Right cardiac atrium (tissue), 5 donors: ENCODE measurements at regions not wholly inside any gene's neighbourhood (a gene's known extent, or its start where the extent isn't known, plus 50 kb on each side); places are given as distances from the start of the nearest gene placed in this dataset.
A peak's percentile ranks its signal among the peaks of the same experiment; 100 is the strongest.
"Not testable (repeated sequence)": the region's sequence is repeated elsewhere in the genome, so short reads cannot be mapped to it uniquely, and the experiment has no call there.

ENCODE experiments used
- ATAC-seq, 2 donors: fragments of 200-7000 bp; cut with Tn5 transposase; one replicate each; pipeline versions ENCODE4 v1.8.0 to v1.9.1; 2020; ENCODE audit warnings: moderate library complexity in 2 of 2, mild to moderate bottlenecking in 1 of 2
- DNase-seq, 3 donors: peaks; one replicate each; pipeline ENCODE4 v3.0.0-alpha.2; 2020
- H3K27ac ChIP-seq: one replicate; pipeline ENCODE4 v1.5.1; 2013; ENCODE audit warnings: mild to moderate bottlenecking, low read length, control low read depth, moderate library complexity
- H3K27me3 ChIP-seq: one replicate; pipeline ENCODE4 v1.6.1; 2013; ENCODE audit not compliant: control insufficient read depth, insufficient read depth
- H3K4me1 ChIP-seq: one replicate; pipeline ENCODE4 v1.6.1; 2013; ENCODE audit warnings: low read length; ENCODE audit not compliant: control insufficient read depth, insufficient read depth
- H3K4me3 ChIP-seq: one replicate; pipeline ENCODE4 v1.5.1; 2013; ENCODE audit warnings: low read length, control low read depth
- H3K9me3 ChIP-seq: one replicate; pipeline ENCODE4 v1.6.1; 2013; ENCODE audit warnings: low read length; ENCODE audit not compliant: control insufficient read depth
- WGBS: extraction: QIAGEN DNeasy Blood & Tissue Kit; methylation state at CpG from one replicate; pipeline ENCODE4 v1.1.7; 2013; 5-methylcytosine and 5-hydroxymethylcytosine counted together
- intact Hi-C, 4 donors: fragments of 100-400 bp; cut with DNase I; formaldehyde crosslinking; loops; one replicate each; pipeline versions ENCODE4 v1.11.0 to v1.14.0; 2022 to 2023
- donor health status: healthy with polysubstance abuse.
- donor health status: DM: no; HTN: yes; CAD: no.
- donor health status: DM: no; HTN: no; CAD: no.
- donor health status: DM: no; HTN: yes; CAD: no; lungs with severe emphysema.
- donor health status: DM: yes; HTN: yes; CAD: no.

- H3K27me3 ChIP-seq: no peaks in the 10 kb centered on the region
- H3K4me1 ChIP-seq: no peaks in the 10 kb centered on the region
- 40% methylated on average over 5 of the region's 5 CpGs for WGBS
- no peaks in the 10 kb centered on the region for H3K9me3 ChIP-seq
- no peak for DNase-seq
- no peak overlapping the region for H3K27ac ChIP-seq
- no peak for ATAC-seq
- no peak overlapping the region for H3K4me3 ChIP-seq
- intact Hi-C loops: no loop called here
These were observed 129.5 kb upstream of the PCGF5 start for GRCh38 chr10:91090761-91091529.

- WGBS: 90% methylated on average over 2 of the region's 2 CpGs
- intact Hi-C loops: no loop called here
- Histone ChIP-seq H3K27me3 (no peaks in the 10 kb centered on the region), H3K27ac (no peak overlapping the region), H3K4me3 (no peak overlapping the region), H3K9me3 (no peaks in the 10 kb centered on the region), H3K4me1 (no peaks in the 10 kb centered on the region)
- ATAC-seq: no peak
- no peak for DNase-seq
These were observed 128.7 kb upstream of the PCGF5 start for GRCh38 chr10:91091780-91092179.

- H3K9me3 ChIP-seq: no peaks in the 10 kb centered on the region
These were observed 124.2 kb upstream of the PCGF5 start for GRCh38 chr10:91096274-91096673.

GRCh38 chr10:91097313-91097712 is 123.2 kb upstream of the PCGF5 start:
- ATAC-seq: no peak
- intact Hi-C loops: no loop called here

More at GRCh38 chr10:91096274-91096673, 124.2 kb upstream of the PCGF5 start:
- ATAC-seq (no peak), DNase-seq (no peak)
- Histone ChIP-seq H3K4me1 (no peaks in the 10 kb centered on the region), H3K27me3 (no peaks in the 10 kb centered on the region), H3K4me3 (no peak overlapping the region), H3K27ac (no peak overlapping the region)
- WGBS: 69% methylated on average over 3 of the region's 3 CpGs
- intact Hi-C loops: no loop called here

GRCh38 chr10:91098021-91098420 is 122.4 kb upstream of the PCGF5 start:
- DNase-seq, H3K9me3 ChIP-seq, H3K4me3 ChIP-seq, ATAC-seq, H3K27me3 ChIP-seq, H3K27ac ChIP-seq, H3K4me1 ChIP-seq, intact Hi-C loops: not testable (repeated sequence)
- WGBS: 92% methylated on average over 2 of the region's 2 CpGs

More at GRCh38 chr10:91097313-91097712, 123.2 kb upstream of the PCGF5 start:
- no peak overlapping the region for H3K27ac ChIP-seq
- no peaks in the 10 kb centered on the region for H3K27me3 ChIP-seq
- no peak overlapping the region for H3K4me3 ChIP-seq
- H3K4me1 ChIP-seq: no peaks in the 10 kb centered on the region
- DNase-seq: no peak
- H3K9me3 ChIP-seq: no peaks in the 10 kb centered on the region

GRCh38 chr10:91103384-91104192 is 116.9 kb upstream of the PCGF5 start:
- H3K4me1 ChIP-seq: no peaks in the 10 kb centered on the region
- no peaks in the 10 kb centered on the region for H3K27me3 ChIP-seq
- WGBS: 41% methylated on average over 5 of the region's 5 CpGs
- no peak overlapping the region for H3K27ac ChIP-seq
- no peak for DNase-seq
- intact Hi-C loops: no loop called here
- no peak overlapping the region for H3K4me3 ChIP-seq
- ATAC-seq: peak; percentile 40 to 83
- no peaks in the 10 kb centered on the region for H3K9me3 ChIP-seq

GRCh38 chr10:91104193-91105041 is 116.0 kb upstream of the PCGF5 start:
- intact Hi-C loops: no loop called here
- ATAC-seq (peak; percentile 65 to 71), DNase-seq (peak; percentile 22 to 65 (median 49))
- 52% methylated on average over 13 of the region's 13 CpGs for WGBS
- H3K27me3 ChIP-seq: no peaks in the 10 kb centered on the region
- no peak overlapping the region for H3K27ac ChIP-seq
- no peaks in the 10 kb centered on the region for H3K4me1 ChIP-seq
- no peak overlapping the region for H3K4me3 ChIP-seq
- no peaks in the 10 kb centered on the region for H3K9me3 ChIP-seq

GRCh38 chr10:91105269-91105668 is 115.2 kb upstream of the PCGF5 start:
- WGBS: 92% methylated on average over 2 of the region's 2 CpGs
- Histone ChIP-seq H3K9me3 (no peaks in the 10 kb centered on the region), H3K4me1 (no peaks in the 10 kb centered on the region), H3K27me3 (no peaks in the 10 kb centered on the region), H3K4me3 (no peak overlapping the region), H3K27ac (no peak overlapping the region)
- DNase-seq: no peak
- intact Hi-C loops: no loop called here
- no peak for ATAC-seq

- intact Hi-C loops: no loop called here
- H3K27ac ChIP-seq: no peak overlapping the region
- no peaks in the 10 kb centered on the region for H3K4me1 ChIP-seq
- no peak for DNase-seq
- no peak for ATAC-seq
- no peaks in the 10 kb centered on the region for H3K9me3 ChIP-seq
- H3K4me3 ChIP-seq: no peak overlapping the region
- H3K27me3 ChIP-seq: no peaks in the 10 kb centered on the region
These were observed 111.6 kb upstream of the PCGF5 start for GRCh38 chr10:91108820-91109219.

GRCh38 chr10:91111060-91111459 is 109.4 kb upstream of the PCGF5 start:
- H3K27me3 ChIP-seq: no peaks in the 10 kb centered on the region
- no peaks in the 10 kb centered on the region for H3K4me1 ChIP-seq
- ATAC-seq: peak in 1 of 2 donors; percentile 48
- intact Hi-C loops: no loop called here
- no peaks in the 10 kb centered on the region for H3K9me3 ChIP-seq
- H3K27ac ChIP-seq: no peak overlapping the region
- 77% methylated on average over 3 of the region's 3 CpGs for WGBS
- no peak for DNase-seq
- no peak overlapping the region for H3K4me3 ChIP-seq
